GM23338 (cell line): ENCODE measurements at regions not wholly inside any gene's neighbourhood (a gene's known extent, or its start where the extent isn't known, plus 50 kb on each side); places are given as distances from the start of the nearest gene placed in this dataset.

Source experiments
- CREB1 ChIP-seq: fragments of 250-450 bp; sonication (Bioruptor Pico); IDR thresholded peaks from 2 replicates; pipeline ENCODE4 v1.5.0; 2020; ENCODE audit warnings: low read depth, mild to moderate bottlenecking, moderate library complexity
- CTCF ChIP-seq, 2 experiments: fragments of 200-600 bp in 1 of 2; sonication (generic) in 1 of 2; conservative IDR thresholded peaks; 2 replicates each; pipeline versions ENCODE4 v1.5.1 to v1.6.1; 2016 to 2017; ENCODE audit warnings: antibody characterized with exemption in 2 of 2, low read depth in 2 of 2, mild to moderate bottlenecking in 2 of 2, moderate library complexity in 1 of 2
- ETS1 ChIP-seq: IDR thresholded peaks from 2 replicates; pipeline ENCODE4 v1.6.1; 2016; ENCODE audit warnings: antibody characterized with exemption
- EZH2phosphoT487 ChIP-seq: fragments of 200-600 bp; sonication (generic); IDR thresholded peaks from one replicate; pipeline ENCODE4 v1.8.1; 2018; ENCODE audit warnings: antibody characterized with exemption; ENCODE audit not compliant: unreplicated experiment
- JUNB ChIP-seq: IDR thresholded peaks from one replicate; pipeline ENCODE4 v1.6.1; 2016; ENCODE audit warnings: antibody characterized with exemption; ENCODE audit not compliant: unreplicated experiment
- POLR2AphosphoS5 ChIP-seq: IDR thresholded peaks from 2 replicates; pipeline ENCODE4 v1.6.1; 2016; ENCODE audit warnings: antibody characterized with exemption, low read depth
- STAT1 ChIP-seq: IDR thresholded peaks from one replicate; pipeline ENCODE4 v1.6.1; 2016; ENCODE audit warnings: antibody characterized with exemption; ENCODE audit not compliant: unreplicated experiment
- ZNF114 ChIP-seq: fragments of 250-450 bp; sonication (Bioruptor Pico); IDR thresholded peaks from 2 replicates; pipeline ENCODE4 v1.5.0; 2020; ENCODE audit warnings: mild to moderate bottlenecking, moderate library complexity
- ZNF331 ChIP-seq: fragments of 250-450 bp; sonication (Bioruptor Pico); IDR thresholded peaks from 2 replicates; pipeline ENCODE4 v1.5.0; 2020; ENCODE audit warnings: low read depth, mild to moderate bottlenecking, moderate library complexity
- ZNF462 ChIP-seq: fragments of 250-450 bp; sonication (Bioruptor Pico); IDR thresholded peaks from 2 replicates; pipeline ENCODE4 v1.5.0; 2020; ENCODE audit warnings: mild to moderate bottlenecking, moderate library complexity

GRCh38 chr1:110743397-110743796 is 68.7 kb upstream of the KCNA3 start (continued):
- TF ChIP-seq ZNF462 (CRISPR knock-in tag) (no peak), CTCF (conservative IDR thresholded peaks at IDR 0.05; ENCODE audit: low read depth in 2 of 2) (no peak), ZNF331 (CRISPR knock-in tag) (no peak), ZNF114 (CRISPR knock-in tag) (no peak), CREB1 (no peak), STAT1 (no peak), JUNB (no peak), POLR2AphosphoS5 (no peak), EZH2phosphoT487 (no peak), ETS1 (no peak)
